ENCODE measurements at regions not wholly inside any gene's neighbourhood (a gene's known extent, or its start where the extent isn't known, plus 50 kb on each side); places are given as distances from the start of the nearest gene placed in this dataset.

GRCh38 chr21:43316156-43316845 is 110.6 kb downstream of the SIK1 start:
- DNase-seq, result no peak

DNA sequence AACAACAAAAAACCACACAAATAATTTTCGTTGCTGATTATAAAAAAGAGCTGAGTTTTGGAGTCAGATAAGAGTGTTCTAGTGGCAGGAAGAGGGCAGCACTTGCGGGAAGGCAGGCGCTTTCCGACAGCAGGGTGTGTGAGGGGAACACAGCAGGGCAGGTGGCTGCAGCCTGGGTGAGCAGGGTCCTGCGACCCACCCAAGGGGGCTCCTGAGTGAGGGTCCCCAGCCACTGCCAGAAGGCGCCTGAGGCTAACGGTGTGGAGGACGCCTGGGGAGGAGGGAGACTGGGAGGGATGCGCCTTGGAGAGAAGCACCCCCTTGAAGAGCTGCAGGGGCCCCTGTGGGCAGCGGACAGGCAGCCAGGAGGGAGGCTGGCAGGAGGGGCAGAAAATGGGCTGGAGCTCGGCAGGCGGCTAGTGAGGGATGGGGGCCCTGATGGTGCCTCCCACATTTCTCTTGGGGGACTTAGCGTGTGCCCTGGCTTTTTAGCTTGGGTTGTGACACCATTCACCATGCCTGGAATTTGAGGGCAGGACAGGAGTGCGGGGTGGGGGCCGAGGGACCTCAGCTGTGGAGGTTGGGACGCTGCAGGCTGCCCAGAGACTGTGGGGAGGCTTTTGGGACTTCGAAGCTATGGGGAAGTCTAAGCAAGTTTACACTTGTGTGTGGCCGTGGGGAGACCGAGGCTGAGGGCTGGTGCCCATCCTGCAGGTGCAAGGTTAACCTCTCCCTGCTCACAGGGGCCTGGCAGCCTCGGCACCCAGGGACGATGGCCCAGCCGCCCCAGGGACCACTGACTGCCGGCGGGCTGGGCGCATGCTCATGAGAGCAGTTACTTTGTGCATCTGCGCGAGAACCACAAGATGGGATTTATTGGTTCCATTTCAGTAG is 111.4 kb downstream of the SIK1 start:
- no peak for DNase-seq

- DNase-seq, result no peak
Measured at GRCh38 chr21:43313939-43314405, 113.0 kb downstream of the SIK1 start.

- no peak for DNase-seq
Measured at GRCh38 chr21:43313221-43313938, 113.6 kb downstream of the SIK1 start.

GRCh38 chr21:43312751-43313169 is 114.2 kb downstream of the SIK1 start:
- DNase-seq, result no peak

DNA sequence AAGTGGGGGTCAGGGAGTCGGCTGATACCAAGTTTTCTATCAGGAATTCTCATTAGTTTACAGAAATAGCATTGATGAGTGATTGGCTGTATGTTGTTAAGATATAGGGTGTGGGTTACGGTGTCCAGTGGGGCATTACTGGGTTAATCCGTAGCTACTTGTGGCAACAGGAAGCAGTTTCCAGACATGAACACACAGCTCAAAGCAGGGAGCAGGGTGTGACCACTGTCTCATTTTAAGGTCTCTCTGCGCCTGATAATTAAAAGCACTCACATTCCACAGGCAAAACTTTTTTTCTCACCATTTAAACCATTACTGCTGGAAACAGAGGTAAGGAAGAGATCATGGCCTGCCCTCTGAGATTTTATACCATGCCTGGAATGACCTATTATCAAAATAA is 114.9 kb downstream of the SIK1 start:
- no peak for DNase-seq

DNA sequence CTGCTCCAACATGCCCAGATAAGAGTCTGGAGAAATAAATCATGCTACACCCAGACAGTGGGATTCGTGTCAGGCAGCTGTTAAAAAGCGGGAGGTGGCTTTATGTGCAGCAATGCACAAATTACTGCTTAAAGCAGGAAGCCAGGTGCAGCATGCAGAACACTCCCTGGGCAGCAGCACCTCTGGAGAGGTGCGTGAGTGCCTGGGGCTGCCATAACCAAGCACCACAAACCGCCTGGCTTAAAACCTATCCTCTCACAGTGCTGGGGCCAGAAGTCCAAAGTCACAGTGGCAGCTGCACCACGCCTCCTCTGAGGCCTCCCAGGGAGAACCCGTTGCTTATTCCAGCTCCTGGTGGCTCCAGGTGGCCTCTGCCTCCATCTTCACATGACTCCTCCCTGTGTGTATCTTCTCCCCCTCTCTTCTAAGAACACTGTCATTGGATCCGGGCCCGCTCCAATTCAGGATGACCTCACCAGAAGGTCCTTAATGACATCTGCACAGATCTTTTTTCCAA is 115.6 kb downstream of the SIK1 start:
- DNase-seq, result no peak

GRCh38 chr21:43308815-43309283 is 118.1 kb downstream of the SIK1 start:
- DNase-seq, result no peak

DNA sequence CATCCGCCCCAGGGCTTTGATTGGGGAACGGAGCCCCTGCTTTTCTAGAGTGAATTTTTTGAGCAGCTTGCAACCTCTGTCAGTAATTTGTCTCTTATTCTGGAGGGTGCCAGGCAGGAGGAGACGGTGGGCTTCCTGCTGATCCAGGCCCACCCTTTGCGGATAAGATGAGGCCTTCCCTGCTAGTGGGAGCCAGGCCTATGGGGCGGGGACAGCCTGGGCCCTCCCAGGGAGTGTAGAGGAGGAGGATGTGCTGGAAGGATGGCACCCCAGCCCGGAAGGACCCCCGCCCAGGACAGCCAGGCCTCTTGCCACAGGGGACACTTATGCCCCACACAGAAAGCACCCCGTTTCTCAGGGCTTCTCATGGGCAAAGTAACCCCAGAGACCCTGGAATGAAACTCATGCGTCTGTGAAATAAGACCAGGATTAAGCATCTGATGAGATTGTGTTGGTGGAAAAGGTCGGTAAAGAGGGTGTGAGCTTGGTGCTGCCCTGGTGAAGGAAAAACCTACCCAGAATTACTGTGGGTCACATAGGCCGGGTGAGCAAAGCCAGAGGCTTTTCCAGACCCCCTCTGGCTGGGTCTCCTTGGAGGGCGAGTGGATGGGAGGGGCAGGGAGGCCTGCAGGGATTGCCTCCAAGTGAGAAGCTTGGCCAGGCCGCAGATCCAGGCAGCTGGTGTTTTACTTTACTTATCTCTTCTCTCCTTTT is 118.7 kb downstream of the SIK1 start:
- DNase-seq, result no peak

DNA sequence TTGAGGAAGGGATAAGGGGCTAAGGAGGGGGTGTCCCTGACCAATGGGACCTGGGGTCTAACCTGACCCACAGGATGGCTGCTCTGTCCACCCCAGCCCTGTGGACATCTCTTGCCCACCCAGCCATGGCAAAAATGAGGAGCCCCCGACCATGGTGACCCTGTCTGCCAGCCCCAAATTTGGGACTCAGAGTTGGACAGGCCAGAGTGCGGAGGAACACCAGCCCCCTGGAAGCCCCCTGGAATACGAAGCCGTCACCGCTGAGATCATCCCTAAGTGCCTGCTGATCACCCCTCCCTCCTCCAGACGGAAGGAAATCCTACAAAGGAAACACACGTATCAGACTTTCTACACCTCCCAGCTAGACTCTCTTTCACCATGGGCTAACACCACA is 119.3 kb downstream of the SIK1 start:
- no peak for DNase-seq

GRCh38 chr21:43306911-43307676 is 119.8 kb downstream of the SIK1 start:
- no peak for DNase-seq

GRCh38 chr21:43306391-43306790 is 120.5 kb downstream of the SIK1 start:
- DNase-seq, result no peak

DNA sequence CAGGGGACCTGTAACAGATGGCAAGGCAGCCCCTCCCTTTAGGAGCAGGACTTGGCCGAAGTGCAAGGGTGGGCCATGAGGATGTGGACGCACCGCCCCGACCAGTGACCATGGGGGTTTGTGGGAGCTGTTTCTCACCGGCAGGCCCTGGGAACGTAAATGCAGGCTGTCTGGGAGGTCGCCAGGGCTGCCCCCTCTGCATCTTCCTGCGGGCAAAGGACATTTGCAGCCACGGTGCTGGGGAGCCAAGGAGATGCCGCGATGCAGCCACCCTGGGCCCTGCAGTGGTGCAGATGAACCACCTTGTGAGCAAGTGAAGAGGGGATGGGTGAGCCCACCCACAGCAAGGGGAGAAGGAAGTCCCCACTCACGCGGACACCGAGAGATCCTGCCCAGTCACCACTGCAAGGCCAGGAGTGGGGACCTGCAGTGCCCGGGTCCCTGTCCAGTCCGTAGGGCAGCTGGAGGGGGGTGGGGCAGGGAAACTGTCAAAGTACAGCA is 121.1 kb downstream of the SIK1 start:
- no peak for DNase-seq

DNA sequence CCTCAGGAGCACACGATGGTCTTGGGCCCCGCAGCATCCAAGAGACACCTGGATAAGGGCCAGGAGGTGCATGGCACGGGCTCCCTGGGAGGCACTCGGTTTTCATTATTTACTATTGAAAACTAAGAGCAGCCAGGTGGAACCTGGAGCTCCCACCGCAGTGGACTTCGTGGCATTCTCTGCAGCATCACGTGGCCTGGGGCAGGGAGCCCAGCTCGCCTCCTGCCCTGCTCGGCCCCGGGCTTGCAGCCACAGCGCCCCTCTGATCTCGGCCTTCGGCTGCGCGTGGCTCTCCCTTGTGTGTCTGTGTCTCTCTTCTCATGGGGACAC is 121.6 kb downstream of the SIK1 start:
- DNase-seq, result no peak

- no peak for DNase-seq
Measured at GRCh38 chr21:43304621-43305335, 122.2 kb downstream of the SIK1 start.

- DNase-seq, result no peak
Measured at GRCh38 chr21:43304206-43304605, 122.7 kb downstream of the SIK1 start.

GRCh38 chr21:43303275-43304178 is 123.4 kb downstream of the SIK1 start:
- DNase-seq, result no peak

GRCh38 chr21:43302769-43303168 is 124.2 kb downstream of the SIK1 start:
- no peak for DNase-seq

- DNase-seq, result no peak
Measured at GRCh38 chr21:43302062-43302700, 124.8 kb downstream of the SIK1 start.
